ENCODE measurements at regions not wholly inside any gene's neighbourhood (a gene's known extent, or its start where the extent isn't known, plus 50 kb on each side); places are given as distances from the start of the nearest gene placed in this dataset.
"Not testable (repeated sequence)": the region's sequence is repeated elsewhere in the genome, so short reads cannot be mapped to it uniquely, and the experiment has no call there.

DNA sequence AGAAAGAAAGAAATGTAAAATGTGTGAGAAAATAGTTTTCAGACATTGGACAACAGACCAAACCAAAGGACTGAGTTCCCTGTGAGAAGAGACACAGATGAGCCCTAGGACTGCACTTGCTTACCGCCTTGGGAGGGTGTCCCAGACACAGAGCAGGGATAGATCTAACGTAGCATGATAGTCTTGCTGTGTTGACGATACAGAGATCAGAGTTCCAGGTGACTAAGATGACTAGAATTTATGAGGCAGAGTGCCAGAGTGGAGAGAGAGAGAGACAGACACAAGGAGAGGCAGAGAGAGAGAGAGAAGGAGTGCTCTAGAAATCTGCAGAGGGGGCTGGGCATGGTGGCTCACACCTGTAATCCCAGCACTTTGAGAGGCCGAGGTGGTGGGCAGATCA lies 148.2 kb upstream of the LMNTD1 start:
- H3K4me1 ChIP-seq = no peaks in the 10 kb centered on the region
- TF ChIP-seq, protein P1, sequence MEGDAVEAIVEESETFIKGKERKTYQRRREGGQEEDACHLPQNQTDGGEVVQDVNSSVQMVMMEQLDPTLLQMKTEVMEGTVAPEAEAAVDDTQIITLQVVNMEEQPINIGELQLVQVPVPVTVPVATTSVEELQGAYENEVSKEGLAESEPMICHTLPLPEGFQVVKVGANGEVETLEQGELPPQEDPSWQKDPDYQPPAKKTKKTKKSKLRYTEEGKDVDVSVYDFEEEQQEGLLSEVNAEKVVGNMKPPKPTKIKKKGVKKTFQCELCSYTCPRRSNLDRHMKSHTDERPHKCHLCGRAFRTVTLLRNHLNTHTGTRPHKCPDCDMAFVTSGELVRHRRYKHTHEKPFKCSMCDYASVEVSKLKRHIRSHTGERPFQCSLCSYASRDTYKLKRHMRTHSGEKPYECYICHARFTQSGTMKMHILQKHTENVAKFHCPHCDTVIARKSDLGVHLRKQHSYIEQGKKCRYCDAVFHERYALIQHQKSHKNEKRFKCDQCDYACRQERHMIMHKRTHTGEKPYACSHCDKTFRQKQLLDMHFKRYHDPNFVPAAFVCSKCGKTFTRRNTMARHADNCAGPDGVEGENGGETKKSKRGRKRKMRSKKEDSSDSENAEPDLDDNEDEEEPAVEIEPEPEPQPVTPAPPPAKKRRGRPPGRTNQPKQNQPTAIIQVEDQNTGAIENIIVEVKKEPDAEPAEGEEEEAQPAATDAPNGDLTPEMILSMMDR (IDR thresholded peaks at IDR 0.05) = no peak
- no peaks in the 10 kb centered on the region for H3K36me3 ChIP-seq
- H3K9me3 ChIP-seq = peaks cover 0 to 13% (median 5%) of the 10 kb centered on the region in 11 donors
- H3K4me3 ChIP-seq = no peak overlapping the region
- intact Hi-C loops (cut with DNase I) = no loop called here
- 62 to 65% methylated on average over 4 of the region's 4 CpGs for WGBS, 2 donors
- no peak for DNase-seq
- ATAC-seq = no peak
- no peaks in the 10 kb centered on the region for H3K27me3 ChIP-seq
- no peak overlapping the region for H3K27ac ChIP-seq

DNA sequence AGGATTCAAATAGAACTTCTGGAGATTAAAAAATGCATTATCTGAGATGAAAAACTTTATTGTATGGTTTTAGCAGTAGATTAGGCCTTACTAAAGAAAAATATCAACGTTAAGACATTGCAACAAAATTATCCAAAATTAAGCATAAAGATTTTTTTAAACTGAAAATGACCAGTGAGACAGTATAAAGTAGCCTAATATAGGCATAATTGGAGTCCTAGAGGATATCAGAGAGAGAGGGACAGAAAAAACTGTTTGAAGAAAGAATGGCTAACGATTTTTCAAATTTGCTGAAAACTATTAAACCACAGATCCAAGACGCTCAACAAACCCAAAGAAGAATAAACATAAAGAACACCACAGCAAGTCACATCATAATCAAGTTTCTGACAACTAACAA lies 149.5 kb upstream of the LMNTD1 start:
- Histone ChIP-seq H3K36me3 (no peaks in the 10 kb centered on the region), H3K9me3 (peaks cover 0 to 17% (median 3%) of the 10 kb centered on the region in 11 donors), H3K4me1 (no peaks in the 10 kb centered on the region), H3K27ac (no peak overlapping the region), H3K27me3 (no peaks in the 10 kb centered on the region), H3K4me3 (no peak overlapping the region)
- intact Hi-C loops (cut with DNase I) = no loop called here
- ATAC-seq = no peak
- DNase-seq = no peak
- WGBS, 2 donors = 82 to 83% methylated on average over 3 of the region's 3 CpGs
- TF ChIP-seq, protein P1 (IDR thresholded peaks at IDR 0.05) = no peak

DNA sequence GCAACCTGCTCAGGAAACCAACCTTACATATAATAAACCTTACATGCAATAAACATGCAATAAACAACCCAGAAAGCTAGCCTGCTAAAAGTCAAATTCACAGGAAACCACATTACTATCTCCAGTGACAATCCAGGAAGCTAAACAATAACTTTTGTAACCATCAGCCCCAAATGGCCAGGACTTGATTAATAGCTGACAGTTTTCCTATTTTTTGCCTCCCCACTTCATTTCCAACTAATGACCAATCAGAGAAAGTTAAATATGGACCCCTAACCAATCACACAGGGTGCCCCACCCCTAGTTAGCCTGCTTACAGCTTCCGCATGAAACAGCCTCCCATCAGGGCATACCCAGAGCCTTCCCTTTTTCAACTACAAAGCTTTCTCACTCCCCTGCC lies 152.2 kb upstream of the LMNTD1 start:
- no peak for DNase-seq
- no peak overlapping the region for H3K4me3 ChIP-seq
- H3K9me3 ChIP-seq = peaks cover 0 to 22% (median 4%) of the 10 kb centered on the region in 11 donors
- TF ChIP-seq, protein P1 (IDR thresholded peaks at IDR 0.05) = no peak
- no peaks in the 10 kb centered on the region for H3K4me1 ChIP-seq
- H3K27ac ChIP-seq = no peak overlapping the region
- H3K36me3 ChIP-seq = no peaks in the 10 kb centered on the region
- no peak for ATAC-seq
- intact Hi-C loops (cut with DNase I) = no loop called here
- H3K27me3 ChIP-seq = no peaks in the 10 kb centered on the region
- 0% methylated on average over 1 of the region's 1 CpG for whole genome bisulfite sequencing, 2 donors

DNA sequence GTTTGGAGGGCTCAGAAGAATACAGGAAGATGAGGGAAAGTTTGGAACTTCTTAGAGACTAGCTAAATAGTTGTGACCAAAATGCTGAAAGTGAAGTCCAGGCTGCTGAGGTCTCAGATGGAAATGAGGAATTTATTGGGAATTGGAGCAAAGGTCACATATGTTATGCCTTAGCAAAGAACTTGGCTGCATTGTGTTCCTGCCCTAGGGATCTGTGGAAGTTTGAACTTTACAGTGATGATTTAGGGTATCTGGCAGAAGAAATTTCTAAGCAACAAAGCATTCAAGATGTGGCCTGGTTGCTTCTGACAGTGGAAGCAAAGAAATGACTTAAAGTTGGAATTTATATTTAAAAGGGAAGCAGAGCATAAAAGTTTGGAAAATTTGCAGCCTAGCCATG lies 153.6 kb upstream of the LMNTD1 start:
- ATAC-seq; H3K4me1 ChIP-seq; H3K27me3 ChIP-seq; DNase-seq; intact Hi-C loops (cut with DNase I); H3K4me3 ChIP-seq; H3K36me3 ChIP-seq; H3K27ac ChIP-seq: not testable (repeated sequence)
- H3K9me3 ChIP-seq = peaks cover 0 to 33% (median 4%) of the 10 kb centered on the region in 11 donors

DNA sequence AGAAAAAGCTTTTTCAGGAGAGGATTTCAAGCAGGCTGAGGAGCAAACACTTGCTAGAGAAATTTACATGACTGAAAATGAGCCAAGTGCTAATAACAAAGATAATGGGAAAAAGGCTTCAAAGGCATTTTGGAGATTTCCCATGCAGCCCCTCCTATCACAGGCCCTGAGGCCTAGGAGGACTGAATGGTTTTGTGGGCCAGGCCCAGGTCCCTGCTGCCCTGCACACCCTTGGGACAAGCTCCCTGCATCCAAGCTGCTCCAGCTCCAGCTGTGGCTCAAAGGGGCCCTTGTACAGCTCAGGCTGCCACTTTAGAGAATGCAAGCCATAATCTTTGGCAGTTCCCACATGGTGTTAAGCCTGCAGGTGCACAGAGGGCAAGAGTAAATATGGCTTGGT lies 154.0 kb upstream of the LMNTD1 start:
- TF ChIP-seq, protein P1 (IDR thresholded peaks at IDR 0.05) = no peak
- no peaks in the 10 kb centered on the region for H3K27me3 ChIP-seq
- no peaks in the 10 kb centered on the region for H3K36me3 ChIP-seq
- no peak for ATAC-seq
- DNase-seq = no peak
- peaks cover 0 to 33% (median 4%) of the 10 kb centered on the region in 11 donors for H3K9me3 ChIP-seq
- no peak overlapping the region for H3K4me3 ChIP-seq
- no peaks in the 10 kb centered on the region for H3K4me1 ChIP-seq
- no peak overlapping the region for H3K27ac ChIP-seq
- intact Hi-C loops (cut with DNase I) = no loop called here
